ENCODE measurements at regions not wholly inside any gene's neighbourhood (a gene's known extent, or its start where the extent isn't known, plus 50 kb on each side); places are given as distances from the start of the nearest gene placed in this dataset.

- no peak overlapping the region for H3K4me3 ChIP-seq
- H3K27ac ChIP-seq, result no peak overlapping the region
- H3K27me3 ChIP-seq (replicated peaks; ENCODE audit: insufficient read depth), result no peaks in the 10 kb centered on the region
- intact Hi-C loops (cut with DNase I), result no loop called here
- TF ChIP-seq CTCF (IDR thresholded peaks at IDR 0.05), result no peak
- no peak for TF ChIP-seq POLR2A (IDR thresholded peaks at IDR 0.05)
- no peak for TF ChIP-seq POLR2AphosphoS5 (IDR thresholded peaks at IDR 0.05)
- no peaks in the 10 kb centered on the region for H3K9me3 ChIP-seq
- no peaks in the 10 kb centered on the region for H3K36me3 ChIP-seq
- WGBS, result 49% methylated on average over 3 of the region's 3 CpGs
- no peak for DNase-seq (ENCODE audit: low spot score)
- no peaks in the 10 kb centered on the region for H3K4me1 ChIP-seq (replicated peaks)
These were observed 439.2 kb downstream of the TNS1 start for GRCh38 chr2:217563565-217563964.

DNA sequence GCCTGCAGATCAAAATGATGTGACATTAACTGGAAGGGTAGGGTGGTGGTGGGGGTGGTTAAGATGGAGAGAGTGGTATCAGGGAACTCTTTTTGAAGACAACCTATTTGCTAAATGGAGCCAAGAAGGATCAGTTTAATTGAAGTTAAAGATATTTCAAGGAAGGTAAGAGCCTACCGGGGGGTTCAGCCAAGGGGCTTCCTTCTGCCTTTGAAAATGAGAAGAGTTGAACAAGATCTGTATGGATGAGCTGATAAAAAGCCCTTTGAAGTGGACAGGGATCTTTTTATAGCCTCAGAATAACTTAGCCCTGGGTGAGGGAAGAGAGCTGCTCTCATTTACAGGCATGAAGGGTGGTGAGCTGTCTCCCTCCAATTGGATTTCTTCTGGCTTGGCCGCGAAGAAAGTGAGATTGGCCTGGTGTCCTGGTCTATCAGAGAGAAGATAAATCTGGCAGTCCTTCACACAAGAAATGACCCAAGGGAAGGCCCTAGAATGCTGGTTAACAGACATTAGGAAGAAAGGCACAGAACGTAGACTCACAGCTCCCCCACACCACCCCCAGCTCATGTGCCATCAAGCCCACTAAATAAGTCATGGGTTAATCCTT lies 439.8 kb downstream of the TNS1 start:
- 36% methylated on average over 4 of the region's 4 CpGs for WGBS
- H3K27ac ChIP-seq, result no peak overlapping the region
- DNase-seq (ENCODE audit: low spot score), result no peak
- intact Hi-C loops (cut with DNase I), result no loop called here
- H3K9me3 ChIP-seq, result no peaks in the 10 kb centered on the region
- H3K4me3 ChIP-seq, result no peak overlapping the region
- TF ChIP-seq POLR2A (IDR thresholded peaks at IDR 0.05) (no peak), CTCF (IDR thresholded peaks at IDR 0.05) (no peak), POLR2AphosphoS5 (IDR thresholded peaks at IDR 0.05) (no peak)
- no peaks in the 10 kb centered on the region for H3K4me1 ChIP-seq (replicated peaks)
- no peaks in the 10 kb centered on the region for H3K36me3 ChIP-seq
- H3K27me3 ChIP-seq (replicated peaks; ENCODE audit: insufficient read depth), result no peaks in the 10 kb centered on the region

DNA sequence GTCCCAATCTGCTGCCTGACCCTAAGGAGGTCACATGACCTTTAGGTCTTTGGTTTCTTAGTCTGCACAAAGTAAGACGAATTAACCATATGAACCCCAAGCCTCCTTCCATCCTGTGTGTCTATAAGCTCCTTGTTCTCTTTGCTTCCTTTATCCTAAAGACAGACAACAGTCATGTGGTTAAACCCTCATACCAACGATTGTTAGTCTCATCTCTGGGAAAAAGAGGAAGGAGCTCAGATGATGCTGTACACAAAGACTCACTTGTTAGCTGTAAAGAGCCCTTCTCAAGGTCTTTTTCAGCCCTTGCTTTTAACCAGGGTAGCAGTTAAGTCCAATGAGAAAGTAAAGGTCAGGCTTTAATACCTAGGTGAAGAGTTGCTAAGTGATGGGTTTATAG lies 443.7 kb downstream of the TNS1 start:
- Histone ChIP-seq H3K4me1 (replicated peaks) (no peaks in the 10 kb centered on the region), H3K27ac (no peak overlapping the region), H3K36me3 (no peaks in the 10 kb centered on the region), H3K9me3 (no peaks in the 10 kb centered on the region), H3K4me3 (no peak overlapping the region), H3K27me3 (replicated peaks; ENCODE audit: insufficient read depth) (no peaks in the 10 kb centered on the region)
- WGBS, result 80% methylated on average over 2 of the region's 2 CpGs
- DNase-seq (ENCODE audit: low spot score), result no peak
- intact Hi-C loops (cut with DNase I), result no loop called here
- TF ChIP-seq POLR2A (IDR thresholded peaks at IDR 0.05), result no peak
- TF ChIP-seq POLR2AphosphoS5 (IDR thresholded peaks at IDR 0.05), result no peak
- TF ChIP-seq CTCF (IDR thresholded peaks at IDR 0.05), result no peak

DNA sequence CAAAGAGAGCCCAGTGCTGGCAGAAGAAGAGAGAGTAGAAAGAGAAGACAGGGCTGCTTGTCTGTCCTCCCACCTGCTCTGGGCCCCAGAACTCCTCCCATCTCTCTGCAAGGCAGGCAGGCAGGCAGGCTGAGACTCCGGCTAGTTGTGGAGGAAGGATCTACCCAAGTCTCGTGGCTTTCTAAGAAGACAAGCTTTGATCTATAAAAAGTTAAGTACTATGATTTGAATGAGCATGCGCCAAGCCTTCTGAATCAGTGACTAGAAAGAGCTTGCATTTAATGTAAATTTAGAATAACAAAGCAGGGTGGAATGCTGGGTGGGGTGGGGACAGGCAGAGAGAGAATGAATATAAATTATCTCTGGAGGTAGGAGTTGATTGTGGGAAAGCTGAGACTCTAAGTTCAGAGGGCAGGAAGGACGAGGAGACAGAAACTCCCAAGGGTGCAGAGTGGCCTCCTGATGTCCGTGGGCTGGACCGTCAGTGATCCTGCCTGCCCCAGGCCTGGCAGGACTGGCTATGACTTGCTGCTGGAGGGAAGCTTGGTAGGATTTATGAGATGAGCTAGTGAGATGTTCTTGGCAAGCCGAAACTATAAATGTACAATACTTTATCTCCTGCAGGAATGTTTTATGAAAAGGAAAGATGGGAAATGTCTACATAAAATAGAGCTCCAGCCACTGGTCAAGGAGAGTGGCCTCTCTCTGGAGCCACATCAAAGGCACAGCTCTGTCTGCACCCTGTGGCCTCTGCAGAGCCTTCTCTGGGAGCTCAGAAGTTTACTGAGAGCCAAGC lies 447.5 kb downstream of the TNS1 start:
- TF ChIP-seq POLR2AphosphoS5 (IDR thresholded peaks at IDR 0.05) (peak; percentile 42), POLR2A (IDR thresholded peaks at IDR 0.05) (no peak)
- DNase-seq (ENCODE audit: low spot score), result no peak
- H3K27ac ChIP-seq, result peak overlapping the region in 1 of 2 donors; percentile 17
- no peaks in the 10 kb centered on the region for H3K9me3 ChIP-seq
- no peaks in the 10 kb centered on the region for H3K36me3 ChIP-seq
- no peaks in the 10 kb centered on the region for H3K27me3 ChIP-seq (replicated peaks; ENCODE audit: insufficient read depth)
- no peak overlapping the region for H3K4me3 ChIP-seq
- H3K4me1 ChIP-seq (replicated peaks), result no peaks in the 10 kb centered on the region
- intact Hi-C loops (cut with DNase I), result no loop called here
- 5% methylated on average over 7 of the region's 7 CpGs for WGBS

- H3K27me3 ChIP-seq (replicated peaks; ENCODE audit: insufficient read depth), result no peaks in the 10 kb centered on the region
- intact Hi-C loops (cut with DNase I), result no loop called here
- TF ChIP-seq POLR2AphosphoS5 (IDR thresholded peaks at IDR 0.05), result no peak
- TF ChIP-seq CTCF (IDR thresholded peaks at IDR 0.05), result no peak
- no peak for TF ChIP-seq POLR2A (IDR thresholded peaks at IDR 0.05)
- 71% methylated on average over 2 of the region's 2 CpGs for WGBS
- DNase-seq (ENCODE audit: low spot score), result no peak
- H3K4me3 ChIP-seq, result no peak overlapping the region
- H3K36me3 ChIP-seq, result no peaks in the 10 kb centered on the region
- H3K27ac ChIP-seq, result no peak overlapping the region
- no peaks in the 10 kb centered on the region for H3K9me3 ChIP-seq
- H3K4me1 ChIP-seq (replicated peaks), result no peaks in the 10 kb centered on the region
These were observed 449.1 kb downstream of the TNS1 start for GRCh38 chr2:217553679-217554078.

Data from prostate gland (tissue), 2 donors.